NK-92 treated with Interleukin-12 subunit alpha and Interleukin-12 subunit beta, amount 100 ng/mL, for 24 hours (cell line): ENCODE measurements at regions not wholly inside any gene's neighbourhood (a gene's known extent, or its start where the extent isn't known, plus 50 kb on each side); places are given as distances from the start of the nearest gene placed in this dataset.

ENCODE experiments used
- DNase-seq: peaks from one replicate; lab custom pipeline; 2025; lab: John Stamatoyannopoulos, UW

DNA sequence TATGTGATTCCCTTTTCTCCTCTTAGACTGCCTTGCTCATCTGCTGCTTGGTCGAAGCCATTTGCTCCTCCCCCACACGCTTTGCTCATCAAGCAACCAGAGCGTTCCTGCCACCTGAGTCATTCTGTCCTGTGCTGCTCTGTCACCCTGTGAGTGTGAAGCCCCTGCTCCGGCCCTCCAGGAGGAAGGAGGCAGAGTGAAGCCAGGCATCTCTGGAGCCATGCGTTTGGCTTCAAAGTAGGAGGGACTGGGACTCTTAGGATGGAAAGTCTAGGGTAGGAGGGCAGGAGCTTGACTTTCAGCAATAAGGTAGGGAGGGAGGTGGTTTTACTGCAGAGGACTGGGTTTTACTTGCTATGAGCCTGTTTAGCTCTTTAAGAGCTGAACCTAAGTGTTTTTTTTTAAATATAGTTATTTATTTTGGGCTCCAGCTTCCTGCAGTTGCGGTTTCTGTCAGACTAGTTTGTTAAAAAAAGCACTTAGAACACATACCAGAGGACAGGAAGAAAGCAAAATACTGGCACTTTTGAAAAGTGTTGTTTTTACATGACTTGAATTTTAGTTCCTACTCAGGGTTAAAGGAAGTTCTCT is 63.6 kb downstream of the SPINK2 start:
- DNase-seq, result peak; percentile 84

- DNase-seq, result peak; percentile 30
Observed at GRCh38 chr4:56757261-56757746, 64.2 kb downstream of the SPINK2 start.

GRCh38 chr4:56755901-56756300 is 65.6 kb downstream of the SPINK2 start:
- DNase-seq, result no peak

DNA sequence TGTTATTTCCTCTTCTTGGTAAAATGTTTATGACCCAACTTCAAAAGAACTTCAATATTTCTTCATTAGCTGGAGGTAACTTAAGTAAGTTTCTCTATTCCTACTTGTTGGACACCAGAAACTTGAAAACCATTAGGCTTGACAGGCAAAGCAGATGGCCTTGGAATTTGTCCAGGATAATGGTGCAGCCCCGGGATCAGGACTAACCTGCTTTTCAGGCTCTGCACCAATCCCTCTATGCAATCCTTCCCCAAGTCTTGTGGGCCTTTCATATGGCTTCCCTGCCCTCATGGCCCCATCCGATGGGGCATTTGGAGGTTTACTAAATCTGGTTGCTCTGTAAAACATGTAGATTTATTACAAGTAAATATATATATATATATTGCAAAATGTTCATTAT is 68.5 kb downstream of the SPINK2 start:
- DNase-seq, result no peak

GRCh38 chr4:56750231-56750630 is 69.1 kb upstream of the HOPX start:
- no peak for DNase-seq

- no peak for DNase-seq
Observed at GRCh38 chr4:56748271-56748670, 67.2 kb upstream of the HOPX start.

GRCh38 chr4:56746639-56747038 is 65.5 kb upstream of the HOPX start:
- no peak for DNase-seq

- DNase-seq, result no peak
Observed at GRCh38 chr4:56745042-56745441, 63.9 kb upstream of the HOPX start.

- no peak for DNase-seq
Observed at GRCh38 chr4:56744030-56744429, 62.9 kb upstream of the HOPX start.

DNA sequence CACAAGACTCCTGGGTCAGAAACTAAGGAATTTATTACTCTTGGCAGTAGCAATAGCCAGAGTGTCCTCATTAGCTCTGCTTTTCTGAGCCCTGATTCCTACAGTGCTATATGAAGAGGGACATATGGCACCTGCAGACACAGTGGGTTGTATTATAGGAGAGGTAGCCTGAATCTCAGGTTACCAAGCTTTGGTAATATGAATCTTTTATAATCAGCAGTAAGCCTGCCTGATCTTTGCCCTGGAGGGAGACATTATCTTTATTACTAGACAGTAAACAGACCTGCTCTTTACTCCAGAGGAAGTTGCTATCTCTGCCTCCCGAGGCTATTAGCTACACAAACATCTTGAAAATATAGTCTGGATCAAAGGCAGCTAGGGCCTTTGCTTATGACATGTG is 62.5 kb upstream of the HOPX start:
- DNase-seq, result no peak

GRCh38 chr4:56742080-56742871 is 61.2 kb upstream of the HOPX start:
- DNase-seq, result no peak

- DNase-seq, result no peak
Observed at GRCh38 chr4:56741595-56741994, 60.5 kb upstream of the HOPX start.

GRCh38 chr4:56739066-56739777 is 58.1 kb upstream of the HOPX start:
- DNase-seq, result no peak

DNA sequence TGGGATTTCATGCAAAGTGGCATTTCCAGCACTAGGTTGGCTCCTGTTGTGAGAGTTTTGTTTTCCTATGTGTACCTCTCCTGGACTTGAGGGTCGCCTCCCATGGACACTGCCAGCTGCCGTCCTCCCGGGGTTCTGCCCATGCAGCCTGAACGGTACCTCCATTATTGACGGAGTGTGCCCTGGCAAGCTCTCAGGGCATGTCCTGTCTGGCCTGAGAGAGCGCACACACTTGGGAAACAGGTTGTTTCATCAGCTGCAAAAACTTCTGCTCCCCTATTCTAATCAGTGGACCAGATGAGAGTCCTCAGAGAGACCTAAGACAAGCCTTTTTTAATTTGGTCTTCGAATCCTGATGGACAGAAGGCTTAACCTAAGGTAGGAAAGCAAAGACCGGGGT is 56.6 kb upstream of the HOPX start:
- DNase-seq, result no peak

GRCh38 chr4:56733352-56733751 is 52.3 kb upstream of the HOPX start:
- DNase-seq, result no peak

- DNase-seq, result no peak
Observed at GRCh38 chr4:56732301-56732700, 51.2 kb upstream of the HOPX start.

DNA sequence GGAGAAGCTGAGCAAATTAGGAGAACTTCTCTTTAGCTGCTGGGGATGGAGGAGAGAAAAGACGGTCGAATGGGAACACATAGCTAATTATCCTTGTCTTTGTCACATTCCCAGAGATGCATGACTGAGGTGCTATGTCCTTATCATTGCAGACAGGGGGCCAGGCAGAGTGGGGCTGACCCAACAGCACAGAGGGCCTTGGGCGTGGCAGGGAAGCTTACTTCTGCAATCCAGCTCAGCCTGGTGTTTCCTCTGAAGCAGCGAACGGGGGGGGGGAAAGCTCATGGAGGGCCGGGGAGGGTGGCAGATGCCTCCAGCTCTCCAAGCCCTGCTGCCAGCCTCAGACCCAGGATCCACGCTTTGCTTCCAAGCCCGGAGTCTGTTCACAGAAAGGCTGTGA is 50.8 kb upstream of the HOPX start:
- DNase-seq, result no peak
